HEK293T (cell line): ENCODE measurements at regions not wholly inside any gene's neighbourhood (a gene's known extent, or its start where the extent isn't known, plus 50 kb on each side); places are given as distances from the start of the nearest gene placed in this dataset.

Experiments
- CTCF ChIA-PET: fragments of 350-600 bp; formaldehyde crosslinking; extraction: SDS; loops from one replicate; lab custom pipeline; 2021; ENCODE audit warnings: antibody characterized with exemption, inconsistent platforms; lab: Yijun Ruan, JAX
- POLR2A ChIA-PET: fragments of 350-600 bp; formaldehyde crosslinking; extraction: SDS; loops from one replicate; lab custom pipeline; 2020; ENCODE audit warnings: antibody characterized with exemption, inconsistent platforms; lab: Yijun Ruan, JAX
- DNase-seq: peaks from one replicate; pipeline ENCODE4 v3.0.0; 2012; ENCODE audit warnings: mixed read lengths; ENCODE audit errors: extremely low spot score
- ARNT ChIP-seq: fragments of 450-650 bp; IDR thresholded peaks from 2 replicates; pipeline ENCODE4 v1.6.1; 2017; ENCODE audit warnings: mild to moderate bottlenecking
- BHLHE40 ChIP-seq: fragments of 450-650 bp; IDR thresholded peaks from 2 replicates; pipeline ENCODE4 v1.6.1; 2016; ENCODE audit warnings: mild to moderate bottlenecking, moderate library complexity, borderline replicate concordance
- CTBP1 ChIP-seq: fragments of 450-650 bp; IDR thresholded peaks from 2 replicates; pipeline ENCODE4 v1.6.1; 2016; ENCODE audit warnings: borderline replicate concordance
- ELF4 ChIP-seq: fragments of 450-650 bp; IDR thresholded peaks from 2 replicates; pipeline ENCODE4 v1.6.1; 2017; ENCODE audit warnings: antibody characterized with exemption
- FOXA1 ChIP-seq: fragments of 450-650 bp; IDR thresholded peaks from 2 replicates; pipeline ENCODE4 v1.6.1; 2016; ENCODE audit warnings: mild to moderate bottlenecking
- FOXK2 ChIP-seq: fragments of 450-650 bp; IDR thresholded peaks from 2 replicates; pipeline ENCODE4 v1.6.1; 2016; ENCODE audit warnings: mild to moderate bottlenecking
- FOXM1 ChIP-seq: fragments of 450-650 bp; IDR thresholded peaks from 2 replicates; pipeline ENCODE4 v1.6.1; 2017; ENCODE audit warnings: mild to moderate bottlenecking, borderline replicate concordance
- HDGF ChIP-seq: fragments of 450-650 bp; IDR thresholded peaks from 2 replicates; pipeline ENCODE4 v1.6.1; 2017; ENCODE audit warnings: antibody characterized with exemption, borderline replicate concordance
- L3MBTL2 ChIP-seq: fragments of 450-650 bp; conservative IDR thresholded peaks from 2 replicates; pipeline ENCODE4 v1.6.1; 2016; ENCODE audit warnings: mild to moderate bottlenecking
- LEF1 ChIP-seq: fragments of 450-650 bp; IDR thresholded peaks from 2 replicates; pipeline ENCODE4 v1.6.1; 2017; ENCODE audit warnings: mild to moderate bottlenecking, borderline replicate concordance
- NFRKB ChIP-seq: fragments of 450-650 bp; IDR thresholded peaks from 2 replicates; pipeline ENCODE4 v1.6.1; 2016; ENCODE audit warnings: mild to moderate bottlenecking, moderate library complexity
- SP1 ChIP-seq: fragments of 450-650 bp; IDR thresholded peaks from 2 replicates; pipeline ENCODE4 v1.6.1; 2017
- SUZ12 ChIP-seq: fragments of 450-650 bp; IDR thresholded peaks from 2 replicates; pipeline ENCODE4 v1.6.1; 2016; ENCODE audit warnings: mild to moderate bottlenecking
- TARDBP ChIP-seq: fragments of 450-650 bp; IDR thresholded peaks from 2 replicates; pipeline ENCODE4 v1.6.1; 2016
- ZNF384 ChIP-seq: fragments of 450-650 bp; IDR thresholded peaks from 2 replicates; pipeline ENCODE4 v1.6.1; 2016
- TF ChIP-seq, protein P1 (sequence below): fragments of 450-650 bp; IDR thresholded peaks from 2 replicates; pipeline ENCODE4 v1.6.1; 2016

DNA sequence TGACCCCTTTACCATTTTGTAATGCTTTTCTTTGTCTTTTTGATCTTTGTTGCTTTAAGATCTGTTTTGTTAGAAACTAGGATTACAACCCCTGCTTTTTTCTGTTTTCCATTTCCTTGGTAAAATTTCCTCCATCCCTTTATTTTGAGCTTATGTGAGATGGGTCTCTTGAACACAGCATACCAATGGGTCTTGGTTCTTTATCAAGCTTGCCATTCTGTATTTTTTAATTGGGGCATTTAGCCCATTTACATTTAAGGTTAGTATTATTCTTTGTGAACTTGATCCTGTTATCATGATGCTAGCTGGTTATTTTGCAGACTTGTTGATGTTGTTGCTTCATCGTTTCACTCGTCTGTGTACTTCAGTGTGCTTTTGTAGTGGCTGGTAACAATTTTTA lies 337.3 kb downstream of the SPATA31D1 start:
- CTCF ChIA-PET = no interaction called here
- DNase-seq = no peak
- POLR2A ChIA-PET = no interaction called here
- TF ChIP-seq LEF1 = no peak
- no peak for TF ChIP-seq TARDBP
- TF ChIP-seq L3MBTL2 = no peak
- no peak for TF ChIP-seq NFRKB
- no peak for TF ChIP-seq SP1
- TF ChIP-seq FOXK2 = no peak
- TF ChIP-seq ELF4 = no peak
- TF ChIP-seq ZNF384 = no peak
- TF ChIP-seq BHLHE40 = no peak
- no peak for TF ChIP-seq SUZ12
- TF ChIP-seq, protein P1, sequence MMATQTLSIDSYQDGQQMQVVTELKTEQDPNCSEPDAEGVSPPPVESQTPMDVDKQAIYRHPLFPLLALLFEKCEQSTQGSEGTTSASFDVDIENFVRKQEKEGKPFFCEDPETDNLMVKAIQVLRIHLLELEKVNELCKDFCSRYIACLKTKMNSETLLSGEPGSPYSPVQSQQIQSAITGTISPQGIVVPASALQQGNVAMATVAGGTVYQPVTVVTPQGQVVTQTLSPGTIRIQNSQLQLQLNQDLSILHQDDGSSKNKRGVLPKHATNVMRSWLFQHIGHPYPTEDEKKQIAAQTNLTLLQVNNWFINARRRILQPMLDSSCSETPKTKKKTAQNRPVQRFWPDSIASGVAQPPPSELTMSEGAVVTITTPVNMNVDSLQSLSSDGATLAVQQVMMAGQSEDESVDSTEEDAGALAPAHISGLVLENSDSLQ = no peak
- no peak for TF ChIP-seq HDGF
- TF ChIP-seq ARNT = no peak
- no peak for TF ChIP-seq CTBP1
- TF ChIP-seq FOXA1 = no peak
- no peak for TF ChIP-seq FOXM1

DNA sequence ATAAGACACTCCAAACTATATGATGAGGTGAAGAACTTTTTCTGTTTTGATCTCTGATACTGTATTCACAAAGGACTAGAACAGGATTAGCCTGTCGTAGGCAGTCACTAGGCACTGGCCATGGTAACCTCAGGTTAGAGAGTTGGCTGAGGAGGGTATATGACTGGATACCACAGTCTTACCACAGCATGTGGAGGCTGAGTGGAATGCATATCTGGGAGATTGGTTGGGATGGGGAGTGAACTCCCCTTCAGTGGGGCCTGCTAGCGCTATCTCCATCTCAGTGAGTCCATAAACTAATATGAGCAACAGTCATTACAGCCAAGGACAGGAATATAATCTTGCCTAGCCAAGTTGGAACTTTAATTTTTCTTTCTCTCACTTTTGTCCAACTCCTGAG lies 339.1 kb downstream of the SPATA31D1 start:
- no peak for DNase-seq
- ChIA-PET POLR2A (no interaction called here), CTCF (no interaction called here)
- TF ChIP-seq FOXK2 = no peak
- TF ChIP-seq TARDBP = no peak
- TF ChIP-seq L3MBTL2 = no peak
- TF ChIP-seq NFRKB = no peak
- TF ChIP-seq ELF4 = no peak
- TF ChIP-seq ARNT = no peak
- TF ChIP-seq FOXM1 = no peak
- no peak for TF ChIP-seq SP1
- TF ChIP-seq, protein P1 = no peak
- TF ChIP-seq HDGF = no peak
- TF ChIP-seq CTBP1 = no peak
- no peak for TF ChIP-seq SUZ12
- no peak for TF ChIP-seq LEF1
- TF ChIP-seq FOXA1 = no peak
- no peak for TF ChIP-seq ZNF384
- no peak for TF ChIP-seq BHLHE40

DNA sequence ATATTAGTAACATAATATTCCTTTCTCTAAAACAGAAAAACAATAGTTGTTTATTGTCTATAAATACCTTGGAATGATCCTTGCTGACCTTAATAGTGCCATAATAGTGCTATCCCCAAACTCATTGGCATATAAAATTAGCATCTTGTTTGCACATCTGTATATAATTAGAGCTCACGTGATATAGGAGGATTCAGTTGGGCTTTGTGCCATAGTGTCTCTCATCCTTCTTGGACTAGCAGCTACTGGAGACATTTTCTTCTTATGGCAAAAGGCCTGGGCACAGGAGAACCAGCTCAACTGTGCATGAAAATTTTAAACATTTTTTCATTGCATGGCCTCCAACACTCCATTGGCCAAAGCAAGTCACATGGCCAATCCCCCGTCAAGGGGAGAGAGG lies 342.5 kb downstream of the SPATA31D1 start:
- CTCF ChIA-PET = no interaction called here
- TF ChIP-seq SUZ12 (no peak), ARNT (no peak), SP1 (no peak), BHLHE40 (no peak), CTBP1 (no peak), FOXK2 (no peak), FOXM1 (no peak), FOXA1 (no peak), LEF1 (no peak), HDGF (no peak), ELF4 (no peak), NFRKB (no peak), ZNF384 (no peak), L3MBTL2 (no peak), TARDBP (no peak)
- TF ChIP-seq, protein P1 = no peak
- DNase-seq = no peak
- POLR2A ChIA-PET = no interaction called here

DNA sequence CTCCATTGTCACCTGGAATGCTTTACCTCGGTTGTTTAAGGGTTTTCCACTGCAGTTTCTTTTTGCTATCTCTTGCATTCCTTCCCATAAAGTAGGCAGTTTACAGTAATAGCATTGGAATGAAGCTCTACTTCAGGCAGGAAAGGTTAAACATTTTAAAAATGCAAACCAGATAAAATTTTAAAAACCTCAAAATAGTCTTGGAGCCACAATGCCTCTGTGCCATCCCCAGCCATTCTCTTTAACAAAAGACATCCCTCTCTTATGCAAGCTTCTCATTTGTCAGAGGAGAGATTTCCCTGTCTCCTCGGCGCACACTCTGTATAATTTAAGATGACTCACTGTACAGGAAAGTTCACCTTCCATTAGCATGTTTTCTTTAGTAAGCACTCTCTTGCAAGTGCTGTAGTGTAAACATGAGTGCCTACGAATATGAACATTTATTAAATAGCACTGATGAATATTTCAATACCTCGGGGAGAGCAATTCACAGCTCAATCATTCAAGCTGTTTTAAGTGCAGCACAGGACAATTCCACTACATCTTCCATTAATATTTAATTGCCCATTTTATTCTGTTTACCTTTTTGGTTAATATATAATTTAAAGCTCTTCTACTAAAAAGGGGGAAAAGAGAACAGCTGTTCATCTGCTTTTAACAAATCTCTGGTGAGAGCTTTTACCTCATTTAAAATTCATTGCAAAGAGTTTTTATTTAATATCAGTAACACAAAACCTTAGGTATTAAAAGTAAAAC lies 343.6 kb downstream of the SPATA31D1 start:
- POLR2A ChIA-PET = no interaction called here
- no peak for DNase-seq
- TF ChIP-seq FOXK2 (no peak), ARNT (no peak), ZNF384 (no peak), FOXM1 (no peak)
- CTCF ChIA-PET = no interaction called here

DNA sequence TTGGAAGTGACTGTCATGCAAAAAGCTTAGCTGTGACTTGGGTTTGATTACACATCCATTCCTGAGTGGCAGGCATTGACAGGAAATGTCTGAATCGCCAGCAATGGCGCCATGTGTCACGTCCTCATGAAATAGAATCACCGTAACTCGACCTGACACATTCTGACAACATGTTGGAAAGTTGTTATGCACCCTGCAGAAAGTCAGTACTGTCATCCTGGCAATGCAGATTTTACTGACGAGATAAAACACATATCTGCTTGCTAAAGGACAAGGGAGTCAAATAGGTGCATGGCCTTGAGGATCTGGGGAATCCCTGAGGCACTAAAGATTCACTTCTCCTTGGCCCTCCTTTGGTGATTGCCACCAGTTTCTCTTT lies 344.2 kb downstream of the SPATA31D1 start:
- no peak for DNase-seq
- ChIA-PET POLR2A (no interaction called here), CTCF (no interaction called here)
- TF ChIP-seq, protein P1 = peak; percentile 57
- TF ChIP-seq FOXK2 = no peak

DNA sequence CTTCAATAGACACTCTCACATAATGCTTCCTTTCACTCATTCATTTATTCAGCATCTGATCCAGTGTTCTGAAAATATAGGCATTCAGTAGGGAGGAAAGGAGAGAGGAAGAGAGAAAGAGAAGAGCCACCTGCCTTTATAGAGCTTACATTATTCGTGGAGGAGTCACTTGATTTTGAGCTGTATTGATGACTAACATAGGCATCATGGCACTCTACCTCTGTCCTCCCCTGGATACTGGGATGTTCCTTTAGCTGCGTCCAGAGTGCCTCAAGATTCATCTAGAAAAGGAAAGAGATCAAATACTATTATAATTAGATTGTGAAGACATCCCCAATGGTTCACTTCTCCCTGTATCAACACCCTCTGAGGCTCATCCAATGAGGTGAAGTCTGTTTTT lies 345.1 kb downstream of the SPATA31D1 start:
- no peak for DNase-seq
- ChIA-PET CTCF (no interaction called here), POLR2A (no interaction called here)
- TF ChIP-seq L3MBTL2 = no peak
- no peak for TF ChIP-seq TARDBP
- TF ChIP-seq BHLHE40 = no peak
- TF ChIP-seq ELF4 = no peak
- no peak for TF ChIP-seq ZNF384
